GM12873 (cell line): ENCODE measurements at regions not wholly inside any gene's neighbourhood (a gene's known extent, or its start where the extent isn't known, plus 50 kb on each side); places are given as distances from the start of the nearest gene placed in this dataset.

ENCODE experiments used
- CTCF ChIP-seq: IDR thresholded peaks from 2 replicates; pipeline ENCODE4 v1.5.1; 2012; ENCODE audit warnings: low read depth, mild to moderate bottlenecking, moderate library complexity, low read length, control low read depth; ENCODE audit not compliant: insufficient read depth; ENCODE audit errors: missing control alignments

GRCh38 chr1:157279138-157279801 is 141.1 kb upstream of the ETV3 start:
- no peak for TF ChIP-seq CTCF

- TF ChIP-seq CTCF, result no peak
Observed at GRCh38 chr1:157278383-157279137, 140.4 kb upstream of the ETV3 start.

DNA sequence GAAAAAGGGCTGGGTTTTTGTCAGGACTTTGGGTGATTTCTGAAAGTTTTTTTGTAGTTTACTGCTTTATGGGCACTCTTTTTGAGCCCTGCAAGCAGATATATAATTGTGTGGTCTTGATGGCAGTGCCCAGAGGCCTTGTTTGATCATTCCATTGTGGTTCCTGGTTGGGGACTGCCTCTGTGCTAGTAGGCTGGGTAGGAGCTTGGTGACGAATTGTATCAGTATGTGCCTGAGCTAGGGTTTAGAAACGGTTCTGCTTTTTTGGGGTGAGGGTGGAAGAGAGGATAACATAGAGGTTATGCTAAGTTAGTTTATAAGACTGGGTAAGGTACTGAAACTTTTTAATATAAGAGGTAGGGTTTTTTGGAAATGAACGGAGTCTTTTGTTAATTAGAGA is 139.7 kb upstream of the ETV3 start:
- TF ChIP-seq CTCF, result no peak

- no peak for TF ChIP-seq CTCF
Observed at GRCh38 chr1:157277281-157277680, 139.1 kb upstream of the ETV3 start.

DNA sequence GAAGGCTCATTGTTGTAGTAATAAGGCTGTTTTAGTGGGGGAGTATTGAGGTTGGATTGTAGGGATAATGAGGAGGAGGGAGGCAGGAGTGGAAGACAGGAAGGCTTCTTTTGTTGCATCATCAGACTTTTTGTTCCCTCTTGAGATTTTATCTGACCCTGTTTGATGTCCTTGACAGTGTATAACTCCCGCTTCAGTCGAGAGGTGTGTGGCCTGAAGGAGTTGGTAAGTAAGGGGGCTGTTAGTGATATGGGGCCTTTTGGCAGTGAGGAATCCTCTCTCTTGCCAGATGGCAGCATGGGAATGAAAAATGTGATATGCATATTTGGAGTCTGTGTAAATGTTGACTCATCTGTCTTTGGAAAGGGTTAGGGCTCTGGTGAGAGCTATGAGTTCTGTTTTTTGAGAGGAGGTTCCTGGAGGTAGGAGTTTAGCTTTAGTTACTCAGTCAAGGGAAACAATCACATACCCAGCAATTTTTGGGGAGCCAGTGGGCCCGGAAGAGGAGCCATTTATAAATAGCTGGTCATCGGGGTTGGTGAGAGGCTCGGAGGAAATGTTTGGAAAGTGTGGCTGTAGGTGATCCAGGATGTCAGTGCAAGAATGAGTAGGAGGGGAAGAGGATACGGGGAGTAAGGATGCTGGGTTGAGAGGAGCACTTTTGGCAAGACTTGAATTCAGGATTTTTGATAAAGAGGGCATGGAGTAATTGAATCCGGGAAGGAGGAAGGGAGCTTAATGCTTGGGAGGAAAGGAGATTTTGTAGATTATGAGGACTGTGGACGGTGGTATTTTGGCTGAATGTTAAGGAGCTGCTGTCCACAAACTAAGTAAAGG is 136.7 kb upstream of the ETV3 start:
- TF ChIP-seq CTCF, result no peak

- no peak for TF ChIP-seq CTCF
Observed at GRCh38 chr1:157272729-157273524, 134.7 kb upstream of the ETV3 start.
